Gastroesophageal sphincter (tissue), 3 donors: ENCODE measurements at regions not wholly inside any gene's neighbourhood (a gene's known extent, or its start where the extent isn't known, plus 50 kb on each side); places are given as distances from the start of the nearest gene placed in this dataset.

Experiments used
- POLR2AphosphoS5 ChIP-seq: sonication (generic); formaldehyde crosslinking; IDR thresholded peaks from one replicate; pipeline ENCODE4 v1.6.1; 2017; ENCODE audit warnings: antibody characterized with exemption
- TF ChIP-seq, protein P1 (sequence below), 4 experiments: fragments of 200-600 bp in 2 of 4; fragments of 450-650 bp in 2 of 4; sonication (generic) in 1 of 4; IDR thresholded peaks; one replicate each; pipeline ENCODE4 v1.5.1; 2017 to 2019; ENCODE audit warnings: antibody characterized with exemption in 4 of 4, mild to moderate bottlenecking in 2 of 4, moderate library complexity in 2 of 4

DNA sequence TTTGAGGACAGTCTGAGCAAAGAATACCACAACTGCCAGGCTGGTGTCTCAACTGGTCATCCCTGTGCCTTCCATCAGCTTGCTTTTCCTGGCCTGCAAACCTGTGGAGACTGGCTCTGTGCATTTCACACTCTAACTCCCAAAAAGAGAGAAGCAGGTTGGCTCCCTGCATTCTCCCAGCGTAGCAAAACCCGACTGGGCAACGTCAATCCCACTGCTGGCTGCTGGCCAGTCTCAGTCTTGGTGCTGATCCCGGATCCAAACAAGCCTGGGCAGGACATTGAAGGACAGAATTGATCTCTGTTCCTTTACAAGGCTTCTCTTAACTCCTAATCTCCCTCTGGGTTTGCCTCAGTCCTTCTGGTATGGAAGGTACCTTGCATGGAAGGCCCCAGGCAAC lies 65.4 kb downstream of the FZD10 start:
- TF ChIP-seq POLR2AphosphoS5: no peak
- TF ChIP-seq, protein P1, sequence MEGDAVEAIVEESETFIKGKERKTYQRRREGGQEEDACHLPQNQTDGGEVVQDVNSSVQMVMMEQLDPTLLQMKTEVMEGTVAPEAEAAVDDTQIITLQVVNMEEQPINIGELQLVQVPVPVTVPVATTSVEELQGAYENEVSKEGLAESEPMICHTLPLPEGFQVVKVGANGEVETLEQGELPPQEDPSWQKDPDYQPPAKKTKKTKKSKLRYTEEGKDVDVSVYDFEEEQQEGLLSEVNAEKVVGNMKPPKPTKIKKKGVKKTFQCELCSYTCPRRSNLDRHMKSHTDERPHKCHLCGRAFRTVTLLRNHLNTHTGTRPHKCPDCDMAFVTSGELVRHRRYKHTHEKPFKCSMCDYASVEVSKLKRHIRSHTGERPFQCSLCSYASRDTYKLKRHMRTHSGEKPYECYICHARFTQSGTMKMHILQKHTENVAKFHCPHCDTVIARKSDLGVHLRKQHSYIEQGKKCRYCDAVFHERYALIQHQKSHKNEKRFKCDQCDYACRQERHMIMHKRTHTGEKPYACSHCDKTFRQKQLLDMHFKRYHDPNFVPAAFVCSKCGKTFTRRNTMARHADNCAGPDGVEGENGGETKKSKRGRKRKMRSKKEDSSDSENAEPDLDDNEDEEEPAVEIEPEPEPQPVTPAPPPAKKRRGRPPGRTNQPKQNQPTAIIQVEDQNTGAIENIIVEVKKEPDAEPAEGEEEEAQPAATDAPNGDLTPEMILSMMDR (IDR thresholded peaks at IDR 0.05): no peak
